Fibroblast of upper back skin (primary cell): ENCODE measurements at regions not wholly inside any gene's neighbourhood (a gene's known extent, or its start where the extent isn't known, plus 50 kb on each side); places are given as distances from the start of the nearest gene placed in this dataset.
"Not testable (repeated sequence)": the region's sequence is repeated elsewhere in the genome, so short reads cannot be mapped to it uniquely, and the experiment has no call there.

Source experiments
- DNase-seq: peaks from one replicate; pipeline ENCODE4 v3.0.0-alpha.2; 2013

- DNase-seq, result no peak
Measured at GRCh38 chr6:81093051-81093450, 659.4 kb downstream of the TENT5A start.

- DNase-seq, result no peak
Measured at GRCh38 chr6:81088145-81088544, 664.3 kb downstream of the TENT5A start.

- DNase-seq, result no peak
Measured at GRCh38 chr6:81086991-81087390, 665.5 kb downstream of the TENT5A start.

GRCh38 chr6:81085431-81085790 lies 667.1 kb downstream of the TENT5A start:
- DNase-seq, result no peak

- no peak for DNase-seq
Measured at GRCh38 chr6:81084776-81085430, 667.6 kb downstream of the TENT5A start.

- DNase-seq, result peak; percentile 29
Measured at GRCh38 chr6:81075974-81076373, 676.5 kb downstream of the TENT5A start.

- no peak for DNase-seq
Measured at GRCh38 chr6:81073318-81073717, 679.2 kb downstream of the TENT5A start.

GRCh38 chr6:81071121-81071520 lies 681.4 kb downstream of the TENT5A start:
- DNase-seq, result no peak

GRCh38 chr6:81067057-81067456 lies 685.4 kb downstream of the TENT5A start:
- no peak for DNase-seq

GRCh38 chr6:81063891-81064290 lies 688.6 kb downstream of the TENT5A start:
- DNase-seq, result peak; percentile 53

GRCh38 chr6:81054036-81054435 lies 698.4 kb downstream of the TENT5A start:
- DNase-seq, result no peak

- DNase-seq, result no peak
Measured at GRCh38 chr6:81051952-81052351, 700.5 kb downstream of the TENT5A start.

GRCh38 chr6:81049425-81050042 lies 702.9 kb downstream of the TENT5A start:
- DNase-seq, result peak; percentile 24

- DNase-seq, result no peak
Measured at GRCh38 chr6:81031416-81031815, 721.1 kb downstream of the TENT5A start.

GRCh38 chr6:81026041-81026553 lies 726.4 kb downstream of the TENT5A start:
- DNase-seq, result no peak

- no peak for DNase-seq
Measured at GRCh38 chr6:81023709-81024108, 728.8 kb downstream of the TENT5A start.

- DNase-seq, result peak; percentile 4
Measured at GRCh38 chr6:81023007-81023582, 729.4 kb downstream of the TENT5A start.

GRCh38 chr6:81017586-81017985 lies 734.9 kb downstream of the TENT5A start:
- DNase-seq, result not testable (repeated sequence)

GRCh38 chr6:81003894-81004293 lies 748.6 kb downstream of the TENT5A start:
- no peak for DNase-seq

GRCh38 chr6:81003156-81003555 lies 749.3 kb downstream of the TENT5A start:
- peak; percentile 46 for DNase-seq

GRCh38 chr6:81002126-81002525 lies 750.4 kb downstream of the TENT5A start:
- peak; percentile 52 for DNase-seq

- no peak for DNase-seq
Measured at GRCh38 chr6:80991316-80991715, 761.2 kb downstream of the TENT5A start.

- DNase-seq, result peak; percentile 38
Measured at GRCh38 chr6:80988892-80989291, 763.6 kb downstream of the TENT5A start.

- DNase-seq, result no peak
Measured at GRCh38 chr6:80988286-80988685, 764.2 kb downstream of the TENT5A start.
